GM18861 (cell line): ENCODE measurements at regions not wholly inside any gene's neighbourhood (a gene's known extent, or its start where the extent isn't known, plus 50 kb on each side); places are given as distances from the start of the nearest gene placed in this dataset.

ENCODE experiments used
- ATAC-seq: cut with Tn5 transposase; IDR thresholded peaks from one replicate; pipeline ENCODE4 v1.9.1; 2021; ENCODE audit not compliant: unreplicated experiment

DNA sequence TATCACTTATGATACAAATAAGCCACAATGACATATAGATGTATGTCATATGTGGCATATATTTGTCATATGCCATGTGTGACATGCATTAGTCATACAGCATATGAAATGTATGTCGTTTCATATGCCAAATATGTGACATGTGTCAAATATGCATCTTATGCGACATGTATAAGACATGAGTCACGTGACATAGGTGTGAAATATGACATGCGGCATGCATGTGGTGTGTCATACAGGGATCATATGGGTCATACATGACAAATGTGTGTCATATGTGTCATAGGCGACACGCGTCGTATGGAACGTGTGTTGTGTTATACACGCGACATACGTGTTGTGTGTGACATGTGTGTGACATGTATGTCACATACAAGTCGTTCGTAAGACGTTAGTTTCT lies 2154.0 kb upstream of the PIK3C3 start:
- ATAC-seq = no peak

DNA sequence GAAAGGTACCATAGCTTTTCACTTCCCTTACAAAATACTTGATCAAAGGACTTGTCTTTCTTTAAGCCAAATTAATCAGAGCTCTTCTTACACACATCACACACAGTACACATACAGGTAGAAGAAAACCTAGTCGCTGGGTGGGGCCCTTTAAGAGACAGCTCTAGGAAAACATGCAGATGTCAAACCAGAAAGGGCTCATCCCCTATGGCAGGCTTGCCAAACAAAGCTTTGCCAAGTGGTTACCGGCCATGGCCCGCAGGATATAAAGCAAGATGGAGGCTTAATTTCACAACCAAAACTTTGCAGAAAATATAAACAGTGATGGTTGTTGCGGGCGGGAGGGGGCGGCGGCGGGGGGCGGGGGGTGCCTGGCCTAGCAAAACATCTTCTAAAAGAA lies 2156.0 kb upstream of the PIK3C3 start:
- ATAC-seq = no peak

DNA sequence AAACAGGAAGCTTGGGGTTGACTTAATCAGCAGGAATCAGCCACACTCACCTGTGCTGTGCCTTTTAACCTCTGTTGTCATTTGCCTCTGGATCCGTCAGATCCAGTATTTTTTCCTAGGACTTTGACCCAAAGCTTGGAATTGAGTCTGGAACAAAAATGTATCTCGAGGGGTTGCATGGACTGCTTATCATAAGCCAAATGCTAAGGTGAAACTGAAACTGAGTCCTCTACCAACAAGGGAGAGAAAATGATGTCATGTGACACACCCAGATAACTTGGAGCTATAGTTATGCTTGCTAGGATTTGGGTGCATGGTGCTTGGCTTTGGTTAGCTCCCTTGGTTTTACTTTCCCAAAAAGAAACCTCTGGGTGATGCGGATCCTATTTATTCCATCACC lies 2158.6 kb upstream of the PIK3C3 start:
- no peak for ATAC-seq

DNA sequence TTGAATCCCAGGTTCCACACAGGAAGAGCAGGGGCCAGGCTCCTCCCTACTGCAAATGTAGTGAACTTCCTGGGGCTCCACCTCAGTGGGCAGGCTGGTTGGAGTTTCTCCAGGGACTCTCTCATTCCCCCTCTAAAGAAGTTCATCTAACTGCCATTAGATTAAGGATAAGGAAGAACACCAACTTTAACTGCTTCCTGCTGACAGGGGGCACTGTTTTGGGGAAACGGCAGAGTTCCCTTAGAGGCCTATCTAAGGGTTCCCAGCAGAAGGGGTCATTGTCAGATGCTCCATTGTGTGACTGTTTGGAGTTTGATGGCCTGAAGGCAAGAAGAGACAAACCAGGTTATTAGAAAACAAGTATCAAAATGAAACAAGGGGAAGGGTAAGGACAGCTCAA lies 2159.7 kb upstream of the PIK3C3 start:
- no peak for ATAC-seq

DNA sequence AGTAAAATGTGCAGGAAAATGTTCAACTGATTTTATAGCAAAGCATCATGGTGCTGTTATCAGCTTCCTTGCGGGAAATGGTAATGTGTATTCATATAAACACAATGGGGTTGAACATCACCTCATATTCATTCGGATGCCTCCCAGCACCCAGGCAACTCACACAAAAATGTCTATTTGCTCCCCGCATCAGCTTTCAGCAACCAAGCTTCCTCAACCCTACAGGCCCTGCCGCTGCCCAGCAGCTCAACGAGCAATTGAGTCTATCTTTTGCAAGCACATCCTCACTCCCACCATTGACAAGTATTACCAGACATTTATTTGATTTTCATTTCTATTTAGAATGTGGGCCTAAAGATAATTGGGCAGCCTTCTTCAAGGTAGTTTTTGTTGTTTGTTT lies 2161.4 kb upstream of the PIK3C3 start:
- ATAC-seq = no peak

DNA sequence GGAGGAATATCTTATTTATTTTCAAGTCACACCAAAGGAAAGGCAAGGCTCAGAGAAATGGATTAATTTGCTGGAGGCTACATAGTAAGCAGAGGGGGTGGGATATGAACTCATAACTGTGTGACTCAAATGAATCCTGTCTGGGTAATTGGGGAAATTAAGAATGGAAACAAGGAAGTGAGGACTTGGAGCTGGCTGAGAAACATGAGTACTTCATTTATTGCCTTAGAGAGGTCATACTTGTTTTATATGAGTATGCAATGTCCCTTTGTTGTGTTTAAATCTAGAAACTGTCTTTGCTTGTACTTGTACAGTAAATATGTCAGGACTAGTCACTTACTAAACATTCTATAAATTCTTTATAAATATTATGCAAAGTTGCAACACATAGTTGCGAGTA lies 2166.7 kb upstream of the PIK3C3 start:
- ATAC-seq = no peak

DNA sequence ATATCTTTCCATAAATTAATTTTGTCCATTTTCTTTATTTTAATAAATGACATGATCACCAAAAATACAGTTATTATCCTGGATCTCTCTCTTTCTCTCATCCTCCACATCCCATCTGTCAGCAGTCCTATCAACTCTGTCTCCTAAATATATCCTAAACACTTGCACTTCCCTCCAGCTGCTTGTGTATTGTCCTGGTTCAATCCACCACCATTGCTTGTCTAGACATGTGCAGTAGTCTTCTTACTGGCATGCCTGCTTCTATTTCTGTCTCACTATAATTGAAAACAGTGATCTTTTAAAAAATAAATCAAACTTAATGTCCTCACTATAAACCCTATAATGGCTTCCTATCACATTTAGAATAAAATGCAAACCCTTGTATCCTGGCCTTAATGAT lies 2168.6 kb upstream of the PIK3C3 start:
- no peak for ATAC-seq

DNA sequence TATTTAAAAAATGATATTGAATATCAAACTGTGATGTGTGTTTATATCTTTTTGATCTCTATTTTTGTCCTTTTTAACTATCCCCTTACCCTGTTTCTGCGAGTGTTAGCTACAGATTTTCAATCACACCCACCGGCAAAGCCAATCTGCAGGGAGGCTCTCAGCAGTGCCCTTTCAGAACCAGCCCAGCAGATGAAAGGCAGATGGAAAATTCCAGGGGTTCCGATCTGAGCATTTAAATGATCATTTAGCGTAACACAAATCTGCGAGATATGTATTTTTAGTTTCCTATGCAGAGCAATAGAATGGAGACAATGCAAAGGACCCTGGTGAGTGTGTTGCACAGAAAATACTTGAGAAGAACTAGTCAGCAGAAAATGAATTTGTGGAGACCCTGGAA lies 2170.5 kb upstream of the PIK3C3 start:
- no peak for ATAC-seq

DNA sequence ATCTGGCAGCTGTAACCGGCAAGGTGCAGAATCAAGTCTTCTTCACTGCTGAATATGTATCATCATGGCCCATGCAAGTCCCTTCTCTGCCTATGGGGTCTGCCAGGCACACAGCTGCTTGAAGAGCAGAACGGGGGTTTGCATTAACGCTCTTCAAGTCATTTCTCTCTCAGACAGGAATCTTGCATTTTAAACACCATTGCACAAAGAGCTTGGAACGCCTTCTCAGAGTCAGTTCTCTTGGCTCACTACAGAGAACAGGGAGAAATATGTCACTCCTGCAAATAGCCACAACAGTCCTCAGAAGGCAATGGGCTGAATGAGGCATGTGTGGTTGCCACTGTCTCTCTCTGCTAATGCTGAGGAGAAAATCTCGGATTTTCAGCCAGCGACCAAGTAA lies 2173.5 kb upstream of the PIK3C3 start:
- ATAC-seq = no peak

DNA sequence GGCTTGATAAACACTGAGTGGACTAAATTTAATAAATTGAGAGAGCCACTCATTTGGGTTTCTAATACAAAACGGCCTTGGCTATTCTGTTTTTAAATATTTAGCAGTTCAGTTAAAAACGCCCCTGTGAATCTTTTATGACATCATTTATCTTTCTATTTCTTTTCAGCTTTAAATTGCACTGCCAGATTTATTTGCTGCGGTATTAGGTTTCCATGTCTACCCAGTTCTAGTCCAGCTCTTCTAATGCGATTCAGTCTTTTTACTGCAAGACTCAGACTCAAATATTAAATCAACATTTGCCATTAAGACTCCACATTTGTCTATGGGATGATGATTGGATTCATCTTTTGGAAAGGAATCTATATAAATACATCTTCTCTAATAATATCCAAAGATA lies 2174.3 kb upstream of the PIK3C3 start:
- no peak for ATAC-seq

DNA sequence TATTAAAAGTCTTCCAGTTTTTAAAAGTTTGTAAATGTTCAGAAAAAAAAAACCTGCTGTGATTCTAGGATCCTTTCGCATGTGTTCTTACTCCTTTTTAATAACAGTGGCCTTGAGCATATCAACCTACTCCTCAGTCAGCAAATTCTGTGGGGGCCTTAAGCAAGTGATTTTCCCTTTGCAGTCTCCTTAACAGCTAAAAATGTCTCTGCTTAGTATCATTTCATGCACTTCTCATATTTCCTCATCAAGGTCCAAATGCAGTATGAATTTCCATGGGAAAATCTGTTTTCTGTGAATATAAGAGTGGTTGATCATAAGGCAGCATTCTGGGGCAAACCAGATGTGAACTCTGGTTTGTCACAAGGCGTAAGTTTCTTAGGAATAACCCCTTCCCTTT lies 2175.1 kb upstream of the PIK3C3 start:
- no peak for ATAC-seq

DNA sequence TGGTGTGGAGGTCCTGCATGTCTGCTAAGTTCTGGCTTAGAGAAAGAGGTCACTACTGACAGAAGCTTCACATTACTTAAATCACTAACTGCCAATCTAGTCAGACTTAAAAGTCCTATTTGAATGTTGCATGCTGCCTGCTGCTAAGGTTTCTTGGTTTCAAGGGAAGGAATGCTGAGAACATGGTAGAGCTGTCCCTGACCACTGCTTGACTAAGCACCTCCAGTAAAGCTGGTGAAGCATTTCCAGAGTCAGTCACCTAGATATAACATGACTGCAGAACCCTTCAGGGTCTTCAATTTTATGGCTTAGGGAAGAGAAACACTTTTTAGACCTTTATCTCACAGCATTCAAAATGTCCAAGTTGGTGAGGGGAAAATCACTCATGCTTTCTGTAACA lies 2178.3 kb upstream of the PIK3C3 start:
- ATAC-seq = no peak

DNA sequence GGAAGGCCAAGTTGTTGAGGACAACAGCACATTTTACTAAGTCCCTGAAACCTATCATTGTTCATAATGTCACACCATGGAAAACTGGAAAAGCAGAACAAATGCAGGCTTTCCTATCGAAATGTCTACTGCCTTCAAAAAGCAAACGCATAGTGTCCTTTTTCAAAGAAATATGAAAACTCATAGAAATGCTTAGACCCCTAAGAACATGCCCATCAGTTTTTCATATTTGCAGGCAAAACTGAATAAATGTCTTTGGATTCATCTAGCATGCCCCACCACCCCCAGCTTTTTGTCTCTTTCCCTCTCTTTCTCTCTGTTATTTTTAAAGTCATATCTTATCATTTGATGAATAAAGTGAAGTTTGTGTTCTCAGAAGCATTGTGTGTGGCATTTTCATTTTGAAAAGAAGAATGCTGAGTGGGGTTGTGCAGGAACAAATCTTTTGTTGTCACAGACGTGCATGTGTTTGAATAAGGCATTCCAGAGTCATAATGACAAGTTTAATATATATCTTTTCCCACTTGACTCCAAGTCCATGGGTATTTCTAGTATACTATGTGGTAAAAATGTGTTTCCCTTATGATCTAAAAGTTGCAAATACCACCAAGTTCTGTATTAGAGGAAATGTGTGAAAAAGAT lies 2180.0 kb upstream of the PIK3C3 start:
- ATAC-seq = no peak

DNA sequence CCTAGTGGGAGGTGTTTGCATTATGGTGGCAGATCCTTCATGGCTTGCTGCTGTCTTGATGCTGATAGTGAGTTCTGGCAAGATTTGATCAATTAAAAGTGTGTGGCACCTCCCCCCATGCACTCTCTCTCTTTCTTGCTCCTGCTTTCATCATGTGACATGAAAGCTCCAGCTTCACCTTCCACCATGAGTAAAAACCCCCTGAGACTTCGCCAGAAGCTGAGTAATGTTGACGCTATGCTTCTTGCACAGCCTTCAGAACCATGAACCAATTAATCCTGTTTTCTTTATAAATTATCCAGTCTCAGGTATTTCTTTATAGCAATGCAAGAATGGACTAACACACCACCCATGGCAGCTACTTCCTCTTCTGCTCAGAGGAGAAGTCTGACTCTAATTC lies 2181.4 kb upstream of the PIK3C3 start:
- no peak for ATAC-seq

DNA sequence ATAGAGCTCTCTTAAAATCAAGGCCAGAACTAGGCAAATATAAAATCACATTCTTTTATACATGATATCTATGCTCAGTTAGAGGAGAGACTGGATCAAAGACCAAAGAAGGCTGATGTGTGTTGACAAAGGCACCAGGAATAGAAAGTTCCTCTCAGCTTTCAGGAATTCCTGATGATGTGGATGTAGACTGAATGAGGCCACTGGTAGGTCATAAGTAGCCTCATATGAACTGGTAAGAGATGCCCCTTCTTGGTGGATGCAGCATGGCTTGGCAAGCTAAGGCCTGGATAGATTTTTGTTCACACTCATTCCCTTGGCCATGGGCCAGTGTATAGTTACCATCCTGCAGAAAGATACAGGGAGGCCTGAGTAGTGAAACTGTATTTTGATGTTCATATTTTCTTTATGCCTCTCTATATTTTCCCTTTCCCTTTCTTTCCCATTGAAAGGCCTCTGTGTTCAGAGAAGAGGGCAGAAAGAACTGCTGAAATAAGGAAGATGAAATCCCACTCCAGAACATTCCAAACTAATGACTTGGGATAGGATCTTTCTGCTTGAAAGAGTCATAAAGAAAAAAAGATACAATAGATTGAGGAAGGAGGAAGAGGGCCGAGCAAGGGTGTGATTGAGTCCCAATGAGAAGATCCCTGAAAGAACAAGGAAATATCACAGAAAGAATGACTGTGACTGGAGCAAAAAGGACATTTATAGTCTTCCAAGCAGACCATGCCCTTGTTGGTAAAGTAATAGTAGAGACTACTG lies 2182.7 kb upstream of the PIK3C3 start:
- ATAC-seq = no peak

DNA sequence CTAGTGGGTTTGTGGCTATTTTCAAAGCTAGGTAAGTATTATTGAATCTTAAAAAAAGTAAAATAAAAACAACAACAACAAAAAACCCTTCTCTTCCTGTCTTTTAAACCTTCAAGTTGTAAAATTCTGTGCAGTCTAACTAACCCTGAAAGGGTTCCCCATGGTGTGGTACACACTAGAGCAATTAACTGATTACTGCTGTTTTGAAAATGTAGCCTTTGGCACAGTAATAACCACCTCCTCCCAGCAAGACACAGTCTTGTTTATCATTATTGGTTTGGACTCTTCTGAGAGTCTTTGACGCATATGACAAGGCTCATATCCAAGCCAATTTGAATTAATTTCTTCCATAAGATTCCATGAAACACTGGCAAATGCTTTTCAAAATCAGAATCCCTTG lies 2184.6 kb upstream of the PIK3C3 start:
- no peak for ATAC-seq

DNA sequence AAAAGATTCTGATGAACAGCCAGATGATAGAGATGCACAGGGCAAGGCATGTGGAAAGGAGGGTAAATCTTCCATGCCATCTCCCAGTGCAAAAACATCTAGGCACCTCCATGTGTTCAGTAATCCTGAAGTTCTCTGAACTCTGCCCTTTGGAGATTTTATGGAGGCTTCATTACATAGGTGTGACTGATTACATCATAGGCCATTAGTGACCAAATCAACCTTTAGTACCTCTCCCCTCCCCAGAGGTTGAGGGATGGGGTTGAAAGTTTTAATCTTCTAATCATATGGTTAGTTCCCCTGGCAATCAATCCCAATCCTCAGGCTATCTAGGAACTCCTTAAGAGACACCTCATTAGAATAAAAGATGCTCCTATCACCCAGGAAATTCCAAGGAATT lies 2190.2 kb upstream of the PIK3C3 start:
- ATAC-seq = no peak

DNA sequence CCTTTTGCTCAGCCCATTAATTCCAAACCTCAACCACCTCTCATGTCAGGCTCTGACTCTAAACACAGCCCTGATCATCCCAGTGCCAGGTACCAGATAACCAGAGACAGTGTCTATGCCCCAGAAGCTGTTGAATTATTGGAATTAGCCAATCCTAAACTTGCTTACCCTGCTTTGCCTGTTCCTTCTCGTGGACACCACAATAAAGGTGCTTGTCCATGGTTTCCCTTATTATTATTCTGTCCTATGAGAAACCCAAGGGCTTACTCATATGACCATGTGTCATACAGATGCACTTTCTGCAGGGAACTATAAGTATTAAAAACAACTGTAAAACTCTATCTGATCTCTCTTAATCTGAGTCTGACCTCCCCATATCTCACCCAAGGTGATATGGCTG lies 2193.8 kb upstream of the PIK3C3 start:
- no peak for ATAC-seq

DNA sequence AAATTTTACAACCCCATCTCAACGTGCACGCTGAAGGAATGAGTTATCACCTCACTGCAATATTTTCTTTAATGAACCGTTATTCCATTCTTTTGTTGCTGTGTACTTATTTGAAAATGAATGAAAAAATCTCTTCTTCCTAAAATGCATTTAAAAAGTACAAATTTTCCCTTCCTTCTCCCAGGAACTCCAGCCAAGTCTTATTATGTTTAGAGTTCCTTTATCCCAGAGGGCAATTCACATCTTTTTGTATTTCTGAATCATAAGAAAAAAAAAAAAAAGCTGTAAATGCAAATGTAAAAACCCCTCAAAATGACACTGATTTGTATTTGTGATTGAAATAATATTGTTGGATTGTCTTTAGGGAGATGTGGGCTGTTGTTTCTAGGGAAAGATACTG lies 2194.3 kb upstream of the CELF4 start:
- no peak for ATAC-seq

DNA sequence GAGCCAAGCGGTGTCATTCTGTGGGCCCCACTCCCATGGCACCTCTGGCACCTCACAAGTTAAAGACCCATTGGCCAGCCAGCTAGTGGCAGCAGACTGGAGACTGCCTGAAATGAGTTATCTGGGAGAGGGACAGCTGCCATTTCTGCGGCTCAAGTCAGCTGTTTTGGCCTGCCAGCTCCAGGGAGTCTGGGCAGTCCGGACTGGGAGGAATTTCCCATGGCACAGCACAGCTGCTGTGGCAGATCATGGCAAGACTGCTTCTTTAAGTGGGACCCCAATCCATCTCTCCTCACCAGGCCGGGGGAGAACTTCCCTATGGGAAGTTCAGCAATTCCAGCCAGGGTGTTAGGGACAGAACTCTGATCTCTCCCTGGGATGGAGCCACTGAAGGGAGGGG lies 2187.6 kb upstream of the CELF4 start:
- no peak for ATAC-seq

DNA sequence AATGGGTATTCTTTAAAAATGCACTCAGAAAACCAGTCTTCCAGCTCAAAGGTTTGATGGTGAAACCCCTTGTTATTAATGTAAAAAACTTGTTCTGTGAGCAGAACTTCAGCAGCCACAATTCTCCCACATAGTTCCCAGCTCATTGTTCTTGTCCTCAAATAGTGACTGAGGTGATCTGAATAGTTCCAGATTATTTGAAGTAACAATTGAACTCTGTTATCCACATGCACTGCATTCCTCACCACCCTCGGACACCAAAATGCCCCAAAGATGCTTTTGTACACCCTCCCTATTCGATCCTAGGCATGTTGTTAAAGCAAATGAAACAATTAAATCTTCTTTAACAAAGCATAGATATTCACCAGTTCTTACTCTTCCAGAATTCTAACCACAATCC lies 2186.8 kb upstream of the CELF4 start:
- no peak for ATAC-seq

DNA sequence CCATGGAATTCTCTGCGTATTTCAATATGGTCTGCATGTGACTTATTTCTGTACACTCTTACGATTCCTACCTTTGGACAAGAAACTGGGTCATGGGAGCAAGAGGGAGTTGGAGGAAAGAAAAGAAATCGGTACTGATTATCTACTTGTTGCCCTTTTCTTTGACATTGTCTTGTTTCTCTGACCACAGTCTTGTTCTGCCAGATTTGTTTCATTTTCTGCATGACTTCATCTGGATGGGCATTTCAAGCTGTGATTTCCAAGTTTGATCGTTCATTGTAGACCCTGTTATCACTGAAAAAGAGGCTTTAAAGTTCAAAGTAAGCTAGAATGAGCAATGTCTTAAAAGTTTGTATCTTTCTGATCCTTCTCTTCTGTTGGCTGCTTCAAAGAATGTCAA lies 2186.3 kb upstream of the CELF4 start:
- no peak for ATAC-seq

DNA sequence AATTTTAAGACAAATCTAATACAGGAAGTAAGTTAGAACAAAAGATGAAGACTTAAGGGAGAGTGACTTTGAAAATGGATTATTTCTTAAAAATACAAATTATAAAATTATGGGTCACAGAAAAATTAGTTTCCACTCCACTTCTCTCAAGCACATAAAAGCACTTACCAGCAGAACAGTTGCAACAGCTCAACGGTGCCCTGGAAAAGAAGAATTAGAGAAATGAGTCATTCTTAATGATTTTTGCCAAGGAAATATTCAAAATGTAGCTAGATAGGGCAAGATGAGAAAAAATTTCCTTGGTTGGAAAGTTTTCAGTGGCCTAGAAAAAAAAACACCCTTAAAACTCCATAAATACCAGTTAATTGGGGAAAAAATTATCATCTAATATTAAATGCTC lies 2185.6 kb upstream of the CELF4 start:
- no peak for ATAC-seq
